CD4-positive, alpha-beta T cell treated with Interleukin-4 for 1 hour (primary cell): ENCODE measurements at regions not wholly inside any gene's neighbourhood (a gene's known extent, or its start where the extent isn't known, plus 50 kb on each side); places are given as distances from the start of the nearest gene placed in this dataset.
"Not testable (repeated sequence)": the region's sequence is repeated elsewhere in the genome, so short reads cannot be mapped to it uniquely, and the experiment has no call there.

ENCODE experiments used
- DNase-seq, 2 donors: peaks; one replicate each; pipeline ENCODE4 v3.0.0-alpha.2; 2020 to 2022

- DNase-seq, result no peak
Observed at GRCh38 chr6:144660561-144661115, 375.5 kb downstream of the UTRN start.

DNA sequence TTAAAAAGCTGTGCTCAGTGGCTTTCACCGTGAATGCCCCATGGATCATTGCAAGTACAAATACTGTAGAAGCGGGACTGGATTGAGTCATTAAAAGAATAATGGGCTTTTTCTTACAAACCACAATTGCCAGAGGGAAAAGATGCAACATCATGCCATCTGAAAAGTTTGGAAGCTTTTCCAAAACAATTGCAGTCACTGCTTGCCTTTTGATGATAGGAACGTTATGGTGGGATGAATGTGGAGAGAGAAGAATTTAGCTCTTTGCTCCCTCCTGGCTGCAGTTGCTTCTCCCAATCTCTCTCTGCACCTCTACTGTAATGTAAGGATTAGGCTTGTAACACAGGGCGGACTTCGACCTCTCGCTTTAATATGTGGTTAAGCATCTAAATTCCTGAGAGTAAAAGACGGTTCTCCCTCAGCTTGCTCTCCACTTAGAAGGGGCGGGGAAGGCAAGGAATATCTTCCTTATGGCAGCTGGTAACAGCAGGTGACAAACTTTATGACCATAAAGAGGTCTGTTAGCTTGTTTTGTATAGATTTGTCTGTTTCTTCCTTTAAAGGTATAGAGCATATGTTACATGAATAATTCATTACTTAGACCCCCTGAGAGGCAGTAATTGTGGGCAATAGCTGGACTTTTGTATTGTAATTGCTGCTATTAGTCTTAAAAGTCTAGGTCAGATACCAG, 376.1 kb downstream of the UTRN start:
- DNase-seq, result no peak

DNA sequence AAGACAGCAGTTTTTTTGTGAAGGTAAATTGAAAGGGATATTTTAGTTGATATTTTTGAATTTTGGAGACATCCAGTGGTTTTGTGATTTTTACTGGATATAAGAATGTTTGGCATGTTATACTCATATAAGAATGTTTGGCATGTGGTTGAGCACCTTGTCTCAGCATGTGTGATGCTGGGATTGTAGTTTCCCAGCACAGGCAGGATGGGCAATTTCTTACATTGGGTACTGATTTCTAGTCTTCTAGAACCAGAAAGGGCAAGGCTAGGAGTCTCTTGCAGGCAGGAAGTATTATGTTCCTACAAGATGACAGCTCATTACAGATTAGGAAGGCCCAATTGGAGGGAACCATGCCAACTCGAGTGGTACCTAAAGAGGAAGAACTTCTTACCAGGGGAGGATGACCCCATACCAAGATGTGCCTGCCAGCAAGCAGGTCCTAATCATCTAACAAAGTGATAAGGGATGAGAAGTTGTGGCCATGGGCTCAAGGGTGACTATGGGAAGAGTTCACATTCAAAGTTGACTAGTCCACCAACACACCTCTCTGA, 377.8 kb downstream of the UTRN start:
- DNase-seq, result peak in 1 of 2 donors; percentile 26

DNA sequence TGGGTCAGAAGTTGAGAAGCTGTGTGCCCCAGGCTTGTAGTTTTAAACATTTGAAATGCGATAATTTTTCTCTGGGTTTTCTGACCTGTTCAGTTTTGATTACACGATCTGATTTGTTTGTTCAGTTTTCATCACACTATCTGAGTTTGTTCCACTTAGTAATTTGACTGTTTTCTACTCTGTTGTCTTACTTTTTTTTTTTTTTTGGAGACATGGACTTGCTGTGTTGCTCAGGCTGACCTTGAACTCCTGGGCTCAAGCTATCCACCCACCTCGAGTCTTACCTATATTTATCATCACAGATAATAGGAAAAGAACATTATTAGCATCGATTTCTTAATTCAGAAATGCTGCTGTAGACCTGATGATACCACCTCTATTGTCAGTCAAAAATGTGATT, 379.1 kb downstream of the UTRN start:
- no peak for DNase-seq

GRCh38 chr6:144664947-144665346, 379.8 kb downstream of the UTRN start:
- DNase-seq, result no peak

DNA sequence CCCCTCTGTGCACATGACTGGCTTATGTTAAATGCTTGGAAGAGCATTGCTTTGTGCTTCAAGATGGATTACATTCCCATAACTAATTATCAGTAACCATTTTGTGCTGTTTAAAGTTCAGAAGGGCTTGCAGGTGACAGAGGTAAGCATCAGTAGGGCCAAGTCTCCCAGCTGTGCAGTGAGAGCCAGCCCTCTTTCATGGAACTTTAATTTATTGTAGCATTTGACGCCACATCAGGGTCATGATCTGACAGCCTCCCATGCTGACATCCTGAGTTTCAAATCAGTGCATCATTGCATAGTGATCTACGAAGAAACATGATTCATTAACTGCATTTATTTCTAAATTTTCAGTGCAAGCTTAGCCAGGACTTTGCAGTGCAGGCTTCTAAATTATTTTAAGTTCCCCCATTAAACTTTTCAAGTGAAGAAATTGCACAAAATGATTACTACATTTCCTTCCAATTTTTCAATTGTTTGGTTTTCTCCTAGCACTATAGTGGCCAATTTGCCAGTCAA, 380.9 kb downstream of the UTRN start:
- DNase-seq, result no peak

DNA sequence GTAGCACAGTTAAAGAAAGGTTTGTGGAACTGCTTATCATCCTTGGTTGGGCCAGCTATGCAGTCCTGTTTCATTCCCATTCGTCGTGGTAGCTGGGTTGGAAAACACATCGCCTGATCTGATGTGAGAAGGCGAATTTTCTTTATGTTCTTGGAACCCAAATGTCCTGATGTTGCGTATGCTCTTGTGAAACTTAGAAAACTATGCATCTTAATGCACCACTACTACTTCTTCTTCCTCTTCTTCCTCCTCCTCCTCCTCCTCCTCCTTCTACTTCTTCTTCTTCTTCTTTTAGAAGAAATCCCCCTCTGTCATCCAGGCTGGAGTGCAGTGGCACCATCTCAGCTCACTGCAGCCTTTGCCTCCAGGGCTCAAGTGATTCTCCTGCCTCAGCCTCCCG, 381.6 kb downstream of the UTRN start:
- no peak for DNase-seq

DNA sequence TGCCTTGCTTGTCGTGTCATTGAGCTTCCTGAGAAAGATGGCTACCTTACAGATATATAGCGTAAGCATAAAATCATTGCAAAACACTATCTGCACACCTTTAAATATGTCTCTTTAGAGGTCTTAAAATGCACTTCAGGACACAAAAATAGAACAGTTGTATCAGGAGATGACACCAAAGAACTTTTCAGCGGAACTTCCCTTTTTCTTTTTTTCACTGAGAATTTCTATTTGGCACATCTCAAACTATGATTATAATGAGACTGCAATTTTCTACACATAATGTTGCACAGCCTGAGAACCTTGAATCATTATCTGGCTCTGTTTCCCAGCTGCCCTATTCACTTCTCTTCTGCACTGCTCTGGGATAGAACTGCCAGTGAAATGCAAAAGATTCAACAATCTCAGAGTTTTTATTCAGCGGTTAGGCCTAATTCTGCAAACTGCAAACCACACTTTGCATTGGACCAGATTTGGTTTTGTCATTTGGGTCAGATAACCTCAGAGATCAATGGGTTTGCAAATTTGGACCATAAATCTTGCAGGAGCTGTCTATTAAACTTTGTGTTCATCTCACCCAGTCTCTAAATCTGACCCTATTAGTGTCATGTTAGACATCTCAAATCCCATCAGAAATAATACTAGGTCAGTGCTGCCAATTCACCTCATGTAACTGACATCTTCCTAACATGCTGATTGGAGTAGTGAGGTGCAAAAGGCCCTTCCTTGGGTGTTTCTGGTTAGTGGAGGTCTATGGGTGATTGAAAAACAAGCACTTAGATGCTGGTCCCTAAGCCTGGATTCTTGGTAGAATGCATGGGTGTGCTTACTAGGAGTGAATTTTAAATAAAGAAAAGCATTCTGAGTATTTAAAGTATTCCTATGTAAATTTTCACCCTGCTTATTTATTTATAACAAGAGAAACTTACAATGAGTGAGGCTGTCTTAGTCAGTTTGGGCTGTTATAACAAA, 382.7 kb downstream of the UTRN start:
- DNase-seq, result no peak

DNA sequence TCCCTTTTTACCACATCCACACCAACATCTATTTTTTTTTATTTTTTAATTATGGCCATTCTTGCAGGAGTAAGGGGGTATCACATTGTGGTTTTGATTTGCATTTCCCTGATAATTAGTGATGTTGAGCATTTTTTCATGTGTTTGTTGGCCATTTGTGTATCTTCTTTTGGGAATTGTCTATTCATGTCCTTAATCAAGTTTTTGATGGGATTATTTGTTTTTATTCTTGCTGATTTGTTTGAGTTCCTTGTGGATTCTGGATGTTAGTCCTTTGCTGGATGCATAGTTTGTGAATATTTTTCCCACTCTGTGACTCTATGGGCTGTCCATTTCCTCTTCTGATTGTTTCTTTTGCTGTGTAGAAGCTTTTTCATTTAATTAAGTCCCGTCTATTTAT, 385.1 kb downstream of the UTRN start:
- DNase-seq, result not testable (repeated sequence)

DNA sequence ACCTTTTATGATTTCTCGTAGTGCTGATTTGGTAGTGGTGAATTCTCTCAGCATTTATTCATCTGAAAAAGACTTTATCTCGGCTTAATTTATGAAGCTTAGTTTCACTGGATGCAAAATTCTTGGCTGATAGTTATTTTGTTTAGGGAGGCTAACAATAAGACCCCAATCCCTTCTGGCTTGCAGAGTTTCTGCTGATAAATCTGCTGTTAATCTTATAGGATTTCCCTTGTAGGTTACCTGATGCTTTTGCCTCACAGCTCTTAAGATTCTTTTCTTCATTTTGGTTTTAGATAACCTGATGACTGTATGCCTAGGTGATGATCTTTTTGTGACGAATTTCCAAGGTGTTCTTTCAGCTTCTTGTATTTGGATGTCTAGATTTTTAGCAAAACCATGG, 388.7 kb downstream of the UTRN start:
- DNase-seq, result no peak

DNA sequence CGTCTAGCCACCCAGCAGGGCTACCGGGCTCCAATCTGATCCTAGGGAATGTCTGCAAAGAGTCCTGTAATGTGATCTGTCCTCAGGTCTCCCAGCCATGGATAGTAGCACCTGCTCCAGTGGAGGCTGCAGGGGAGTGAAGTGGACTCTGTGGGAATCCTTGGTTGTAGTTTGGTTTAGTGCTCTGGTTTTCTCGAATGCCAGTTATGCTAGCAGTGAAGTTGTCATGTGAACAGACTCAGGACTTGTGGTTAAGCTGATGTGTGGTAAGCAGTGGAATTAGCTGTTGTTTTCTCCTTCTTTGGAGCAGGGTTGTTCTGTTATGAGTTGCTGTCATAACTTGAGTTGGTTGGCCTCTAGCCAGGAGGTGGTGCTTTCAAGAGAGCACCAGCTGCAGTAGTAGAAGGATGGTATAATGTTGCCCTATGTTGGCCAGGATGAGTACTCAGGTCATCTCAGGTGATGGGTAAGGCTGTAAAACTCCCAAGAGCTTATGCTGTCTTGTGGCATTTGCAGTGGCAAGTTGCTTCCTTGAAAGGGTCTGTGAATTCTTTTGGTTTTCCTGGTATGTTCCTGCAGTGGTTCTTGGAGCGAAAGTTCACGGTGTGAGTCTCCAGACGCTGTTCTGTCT, 390.2 kb downstream of the UTRN start:
- peak in 1 of 2 donors; percentile 30 for DNase-seq

DNA sequence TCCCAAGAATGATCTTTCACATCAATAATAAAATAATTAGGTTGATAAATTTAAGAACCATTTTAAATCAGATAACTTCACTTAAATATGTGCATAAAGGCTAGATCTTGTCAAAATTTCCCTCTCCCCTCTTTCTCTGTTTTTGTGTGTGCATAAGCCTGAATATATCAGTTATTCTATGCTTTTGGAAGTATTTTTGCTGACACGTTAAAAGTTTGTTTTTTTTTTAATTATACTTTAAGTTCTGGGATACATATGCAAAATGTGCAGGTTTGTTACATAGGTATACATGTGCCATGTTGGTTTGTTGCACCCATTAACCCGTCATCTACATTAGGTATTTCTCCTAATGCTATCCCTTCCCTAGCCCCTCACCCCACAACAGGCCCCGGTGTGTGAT, 391.2 kb downstream of the UTRN start:
- not testable (repeated sequence) for DNase-seq

DNA sequence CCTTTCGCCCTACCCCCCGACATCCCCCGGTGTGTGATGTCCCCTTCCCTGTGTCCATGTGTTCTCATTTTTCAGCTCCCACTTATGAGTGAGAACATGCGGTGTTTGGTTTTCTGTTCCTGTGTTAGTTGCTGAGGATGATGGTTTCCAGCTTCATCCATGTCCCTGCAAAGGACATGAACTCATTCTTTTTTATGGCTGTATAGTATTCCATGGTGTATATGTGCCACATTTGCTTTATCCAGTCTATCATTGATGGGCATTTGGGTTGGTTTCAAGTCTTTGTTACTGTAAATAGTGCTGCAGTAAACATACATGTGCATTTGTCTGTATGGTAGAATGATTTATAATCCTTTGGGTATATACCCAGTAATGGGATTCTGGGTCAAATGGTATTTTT, 392.1 kb downstream of the UTRN start:
- not testable (repeated sequence) for DNase-seq

DNA sequence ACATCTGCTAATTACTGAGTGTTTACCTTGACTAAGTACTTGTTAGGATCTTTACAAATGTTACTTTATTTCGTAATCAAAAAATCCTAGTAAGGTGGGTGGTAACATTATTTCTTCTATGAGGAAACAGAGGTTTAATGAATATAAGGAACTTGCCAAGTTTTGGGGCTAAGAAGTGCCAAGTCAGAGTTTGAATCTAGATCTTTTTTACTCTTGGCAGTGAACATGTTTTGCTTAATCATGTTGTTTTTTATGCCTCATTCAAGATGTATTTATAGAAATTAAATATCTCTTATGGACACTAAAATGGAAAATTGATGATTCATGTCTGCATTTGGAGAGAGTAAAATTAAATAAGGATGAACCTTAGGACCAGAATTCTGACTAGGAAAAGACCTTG, 393.7 kb downstream of the UTRN start:
- no peak for DNase-seq

DNA sequence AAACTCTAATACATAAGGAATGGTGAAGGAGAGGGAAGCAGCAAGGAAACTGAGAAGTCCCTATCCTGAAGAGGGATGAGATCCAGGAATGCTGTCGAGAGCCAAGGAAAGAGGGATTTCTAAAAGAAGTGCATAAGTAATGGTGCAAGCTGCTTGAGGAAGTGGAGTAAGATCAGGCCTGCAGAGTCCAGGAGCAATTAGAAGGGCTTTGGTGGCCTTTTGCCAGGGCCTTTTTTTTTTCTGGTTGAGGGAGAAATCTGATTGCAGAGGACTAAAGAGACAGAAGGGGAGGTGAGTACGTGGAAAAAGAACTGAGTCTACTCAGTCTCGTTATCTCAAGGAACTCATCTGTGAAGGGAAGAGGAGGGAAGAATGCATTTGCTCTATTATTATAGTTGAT, 396.2 kb downstream of the UTRN start:
- no peak for DNase-seq

DNA sequence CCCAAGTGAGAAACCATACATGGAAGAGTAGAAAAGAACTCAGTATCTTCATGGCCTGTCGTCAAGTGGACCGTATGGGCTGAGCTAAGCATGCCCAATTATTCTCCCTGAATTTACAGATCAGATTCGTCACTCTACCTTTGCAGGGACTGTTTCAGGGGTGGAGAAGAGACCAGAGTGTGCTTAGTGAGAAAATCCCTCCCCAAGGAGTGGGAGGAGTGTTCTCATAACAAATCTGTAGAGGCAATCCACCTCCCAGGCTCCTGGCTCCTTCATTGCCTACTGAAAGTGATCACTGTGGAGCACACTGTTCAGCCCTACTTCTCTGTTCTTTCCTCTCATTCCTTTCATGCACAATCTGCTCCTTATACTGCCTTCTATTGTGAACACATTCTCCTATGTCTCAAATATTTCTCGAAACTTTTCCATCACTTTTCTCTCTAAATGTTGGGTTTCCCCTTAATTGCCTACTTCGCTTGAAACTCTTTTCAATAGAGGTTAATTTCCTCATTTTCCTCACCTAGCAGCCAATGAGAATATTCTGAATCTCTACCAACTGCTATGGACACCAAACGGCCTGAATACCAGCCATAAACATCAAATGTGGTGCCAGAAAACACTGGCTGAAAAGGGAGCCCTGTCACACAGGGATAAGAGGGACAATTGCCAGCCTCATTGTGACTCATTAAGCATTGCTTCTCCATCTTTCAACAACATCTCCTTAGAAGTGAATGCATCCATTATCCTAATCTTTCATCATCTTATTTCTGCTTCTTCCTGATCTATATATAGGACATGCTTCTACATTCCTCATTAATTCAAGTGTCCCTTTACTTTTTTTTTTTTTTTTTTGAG, 398.3 kb downstream of the UTRN start:
- no peak for DNase-seq

GRCh38 chr6:144688713-144689112, 403.6 kb downstream of the UTRN start:
- no peak for DNase-seq

GRCh38 chr6:144689503-144690040, 404.4 kb downstream of the UTRN start:
- DNase-seq, result no peak

DNA sequence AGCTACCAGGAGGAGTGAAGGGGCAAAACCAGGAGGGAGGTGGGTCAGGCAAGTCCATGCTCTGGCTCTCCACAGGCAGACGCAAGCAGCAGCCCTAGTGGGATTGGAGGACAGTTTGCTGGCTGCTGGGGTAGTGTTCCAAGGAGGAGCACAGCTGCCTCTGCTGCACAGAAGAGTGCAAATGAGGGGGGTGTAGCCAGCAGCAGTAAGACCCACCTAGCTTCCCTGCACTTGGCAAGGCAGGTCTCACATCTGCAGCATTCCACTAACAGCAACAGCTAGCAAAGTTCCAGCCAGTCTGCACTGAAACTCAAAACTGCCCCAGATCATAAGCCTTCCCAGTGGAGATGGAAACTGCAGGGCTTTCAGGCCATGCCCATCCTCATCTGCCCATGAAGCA, 405.0 kb downstream of the UTRN start:
- DNase-seq, result no peak

GRCh38 chr6:144690666-144691065, 405.5 kb downstream of the UTRN start:
- DNase-seq, result no peak

DNA sequence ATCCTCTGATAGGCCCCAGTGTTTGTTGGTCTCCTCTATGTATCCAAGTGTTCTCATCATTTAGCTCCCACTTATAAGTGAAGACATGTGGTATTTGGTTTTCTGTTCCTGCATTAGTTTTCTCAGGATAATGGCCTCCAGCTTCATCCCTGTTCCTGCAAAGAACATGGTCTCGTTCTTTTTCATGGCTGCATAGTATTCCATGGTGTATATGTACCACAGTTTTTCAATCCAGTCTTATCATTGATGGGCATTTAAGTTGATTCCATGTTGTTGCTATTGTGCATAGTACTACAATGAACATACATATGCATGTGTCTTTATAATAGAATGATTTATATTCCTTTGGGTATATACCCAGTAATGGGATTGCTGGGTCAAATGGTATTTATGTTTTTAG, 406.9 kb downstream of the UTRN start:
- DNase-seq, result not testable (repeated sequence)
